ENCODE measurements at regions not wholly inside any gene's neighbourhood (a gene's known extent, or its start where the extent isn't known, plus 50 kb on each side); places are given as distances from the start of the nearest gene placed in this dataset.
"Not testable (repeated sequence)": the region's sequence is repeated elsewhere in the genome, so short reads cannot be mapped to it uniquely, and the experiment has no call there.

DNA sequence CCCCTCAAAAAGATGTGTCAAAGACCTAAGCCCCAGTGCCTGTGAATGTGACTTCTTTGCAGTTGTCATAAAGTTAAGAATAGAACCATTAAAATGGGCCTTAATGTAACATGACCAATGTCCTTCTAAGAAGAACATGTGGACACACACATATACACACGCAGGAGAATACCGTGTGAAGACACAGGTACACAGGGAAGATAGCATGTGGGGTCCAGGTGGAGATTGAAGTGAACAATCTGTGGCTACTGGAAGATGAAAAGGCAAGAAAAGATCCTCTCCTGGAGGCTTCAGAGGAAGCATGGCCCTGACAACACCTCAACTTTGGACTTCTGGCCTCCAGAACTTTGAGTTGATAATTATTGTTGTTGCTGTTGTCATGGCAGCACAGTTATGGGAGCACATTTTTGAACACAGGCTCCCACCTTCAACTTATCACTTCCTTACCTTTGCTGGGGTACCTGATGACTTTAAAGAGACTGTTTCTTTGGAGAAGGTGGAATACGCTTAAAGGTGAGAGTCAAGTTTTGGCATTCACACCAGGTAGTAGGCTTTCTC, 123.5 kb upstream of the ADCY2 start:
- DNase-seq (ENCODE audit: low read depth in 2 of 2, low spot score in 1 of 2), result no peak

- no peak for DNase-seq (ENCODE audit: low read depth in 2 of 2, low spot score in 1 of 2)
Observed at GRCh38 chr5:7274203-7274602, 121.7 kb upstream of the ADCY2 start.

- DNase-seq (ENCODE audit: low read depth in 2 of 2, low spot score in 1 of 2), result not testable (repeated sequence)
Observed at GRCh38 chr5:7289634-7290033, 106.3 kb upstream of the ADCY2 start.

GRCh38 chr5:7297821-7298220, 98.1 kb upstream of the ADCY2 start:
- not testable (repeated sequence) for DNase-seq (ENCODE audit: low read depth in 2 of 2, low spot score in 1 of 2)

- not testable (repeated sequence) for DNase-seq (ENCODE audit: low read depth in 2 of 2, low spot score in 1 of 2)
Observed at GRCh38 chr5:7299731-7300130, 96.2 kb upstream of the ADCY2 start.

GRCh38 chr5:7305000-7305674, 90.8 kb upstream of the ADCY2 start:
- DNase-seq (ENCODE audit: low read depth in 2 of 2, low spot score in 1 of 2), result not testable (repeated sequence)

DNA sequence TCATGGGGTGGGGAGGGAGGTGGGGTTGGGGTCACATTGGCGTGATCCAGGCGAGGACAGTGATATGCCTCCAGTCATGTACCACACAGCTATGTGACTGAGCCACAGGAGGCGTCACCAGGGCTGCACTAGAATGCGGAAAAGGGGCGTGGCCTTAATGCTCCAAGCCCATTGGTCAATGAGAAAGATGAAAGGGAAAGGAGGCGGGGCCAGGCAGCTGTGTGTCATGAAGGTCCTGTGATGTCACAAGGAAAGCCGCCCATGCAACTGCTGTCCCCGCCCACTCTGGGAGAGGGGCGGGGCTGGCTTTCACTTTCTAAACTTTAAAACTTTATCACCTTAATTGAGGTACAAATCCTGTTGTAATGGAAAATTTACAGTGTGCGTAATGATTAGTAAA, 89.4 kb upstream of the ADCY2 start:
- not testable (repeated sequence) for DNase-seq (ENCODE audit: low read depth in 2 of 2, low spot score in 1 of 2)

DNA sequence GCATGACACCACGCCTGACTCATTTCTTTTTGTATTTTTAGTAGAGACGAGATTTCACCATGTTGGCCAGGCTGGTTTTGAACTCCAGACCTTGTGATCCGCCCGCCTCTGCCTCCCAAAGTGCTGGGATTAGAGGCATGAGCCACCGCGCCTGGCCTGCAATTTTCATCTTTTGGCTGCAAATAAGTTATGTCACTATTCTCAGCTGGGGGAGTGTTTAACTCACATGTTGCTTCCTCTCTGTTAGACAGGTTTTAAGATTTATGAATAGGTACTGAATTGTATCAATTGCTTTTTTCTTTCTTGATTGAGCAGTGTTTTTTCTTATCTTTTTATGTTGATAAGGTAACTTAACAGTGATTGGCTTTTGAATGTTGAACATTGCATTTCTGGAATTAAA, 88.2 kb upstream of the ADCY2 start:
- not testable (repeated sequence) for DNase-seq (ENCODE audit: low read depth in 2 of 2, low spot score in 1 of 2)

GRCh38 chr5:7309715-7310114, 86.2 kb upstream of the ADCY2 start:
- DNase-seq (ENCODE audit: low read depth in 2 of 2, low spot score in 1 of 2), result not testable (repeated sequence)

DNA sequence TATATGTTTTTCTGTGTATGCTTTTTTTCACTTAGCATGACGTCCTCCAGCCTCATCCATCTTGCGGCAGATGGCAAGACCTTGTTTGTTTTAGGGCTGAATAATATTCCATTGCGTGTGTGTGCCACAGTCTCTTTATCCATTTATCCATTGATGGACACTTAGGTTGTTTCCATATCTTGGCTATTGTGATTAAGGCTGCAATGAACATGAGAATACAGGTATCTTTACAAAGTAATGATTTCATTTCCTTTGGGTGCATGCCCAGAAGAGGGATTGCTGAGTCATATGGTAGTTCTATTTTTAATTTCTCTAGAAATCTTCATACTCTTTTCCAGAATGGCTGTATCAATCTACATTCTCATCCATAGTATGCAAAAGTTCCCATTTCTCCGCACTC, 85.3 kb upstream of the ADCY2 start:
- DNase-seq (ENCODE audit: low read depth in 2 of 2, low spot score in 1 of 2), result not testable (repeated sequence)

GRCh38 chr5:7315118-7315517, 80.8 kb upstream of the ADCY2 start:
- DNase-seq (ENCODE audit: low read depth in 2 of 2, low spot score in 1 of 2), result no peak

DNA sequence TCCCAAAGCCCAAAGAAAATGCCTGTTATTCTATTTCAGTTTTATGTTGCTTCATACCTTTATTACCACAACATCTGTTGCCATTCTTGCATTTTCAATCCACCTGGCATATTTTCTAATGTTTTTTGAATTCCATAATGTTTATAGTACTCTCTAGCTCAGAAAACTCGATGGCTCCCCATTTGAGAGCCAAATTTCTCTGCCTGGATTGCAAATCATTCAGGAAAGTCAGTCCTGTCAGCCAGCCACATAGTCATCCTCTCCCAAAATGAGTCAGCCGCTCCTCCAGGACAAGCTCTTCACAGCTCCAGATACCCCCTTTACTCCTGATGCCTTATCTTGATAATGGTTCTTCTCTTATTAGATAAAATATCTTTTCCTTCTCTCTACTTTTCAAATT, 78.2 kb upstream of the ADCY2 start:
- DNase-seq (ENCODE audit: low read depth in 2 of 2, low spot score in 1 of 2), result no peak

DNA sequence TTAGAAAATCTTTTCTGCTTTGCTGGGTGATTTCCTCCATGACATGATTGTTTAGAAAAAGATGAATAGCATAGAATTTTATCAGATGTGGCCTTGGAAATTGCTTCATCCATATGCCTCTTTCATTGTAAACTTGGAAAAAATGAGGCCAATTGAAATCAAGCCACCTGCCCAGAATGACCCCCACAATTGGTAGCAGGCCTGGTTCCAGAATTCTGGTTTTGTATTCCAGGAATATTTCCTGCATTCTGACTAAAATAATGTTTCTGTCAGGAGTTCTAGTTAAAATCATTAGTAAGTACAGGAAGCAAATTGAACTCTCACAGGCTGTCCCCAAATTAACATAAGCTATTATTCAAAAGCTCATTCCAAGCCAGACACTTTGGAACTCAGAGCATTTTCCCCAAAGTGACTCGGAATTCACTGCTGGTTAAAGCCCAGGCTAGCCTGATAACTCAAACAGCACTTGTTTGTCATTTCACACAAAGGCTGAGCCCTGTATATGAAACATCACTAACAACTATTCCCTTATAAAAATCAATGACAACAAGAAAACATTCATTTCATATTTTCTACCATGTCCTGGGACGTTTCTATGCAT, 75.1 kb upstream of the ADCY2 start:
- no peak for DNase-seq (ENCODE audit: low read depth in 2 of 2, low spot score in 1 of 2)

GRCh38 chr5:7321724-7322123, 74.2 kb upstream of the ADCY2 start:
- DNase-seq (ENCODE audit: low read depth in 2 of 2, low spot score in 1 of 2), result no peak

DNA sequence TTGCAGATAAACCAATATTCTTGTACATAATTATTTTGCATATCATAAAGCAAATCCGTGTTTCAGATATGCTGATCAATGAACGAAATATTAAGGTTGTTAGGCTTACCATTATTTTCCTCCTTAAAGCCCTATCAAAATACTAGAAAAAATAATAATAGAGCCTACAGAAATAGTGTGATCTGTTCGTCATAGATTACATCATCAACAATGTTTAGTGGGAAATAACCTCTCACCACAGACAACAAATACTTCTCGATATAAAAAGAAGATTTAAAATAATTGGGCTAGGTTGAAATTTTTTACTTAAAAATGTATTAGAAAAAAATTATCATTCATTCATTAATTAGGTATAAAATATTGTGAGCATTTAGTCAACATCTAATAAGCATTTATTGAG, 71.0 kb upstream of the ADCY2 start:
- DNase-seq (ENCODE audit: low read depth in 2 of 2, low spot score in 1 of 2), result no peak

- DNase-seq (ENCODE audit: low read depth in 2 of 2, low spot score in 1 of 2), result no peak
Observed at GRCh38 chr5:7325975-7326913, 69.7 kb upstream of the ADCY2 start.

GRCh38 chr5:7329141-7329540, 66.8 kb upstream of the ADCY2 start:
- DNase-seq (ENCODE audit: low read depth in 2 of 2, low spot score in 1 of 2), result no peak

- DNase-seq (ENCODE audit: low read depth in 2 of 2, low spot score in 1 of 2), result no peak
Observed at GRCh38 chr5:7329712-7330111, 66.2 kb upstream of the ADCY2 start.

GRCh38 chr5:7330256-7330655, 65.7 kb upstream of the ADCY2 start:
- no peak for DNase-seq (ENCODE audit: low read depth in 2 of 2, low spot score in 1 of 2)

GRCh38 chr5:7331131-7331530, 64.8 kb upstream of the ADCY2 start:
- no peak for DNase-seq (ENCODE audit: low read depth in 2 of 2, low spot score in 1 of 2)
